ENCODE measurements at regions not wholly inside any gene's neighbourhood (a gene's known extent, or its start where the extent isn't known, plus 50 kb on each side); places are given as distances from the start of the nearest gene placed in this dataset.

DNA sequence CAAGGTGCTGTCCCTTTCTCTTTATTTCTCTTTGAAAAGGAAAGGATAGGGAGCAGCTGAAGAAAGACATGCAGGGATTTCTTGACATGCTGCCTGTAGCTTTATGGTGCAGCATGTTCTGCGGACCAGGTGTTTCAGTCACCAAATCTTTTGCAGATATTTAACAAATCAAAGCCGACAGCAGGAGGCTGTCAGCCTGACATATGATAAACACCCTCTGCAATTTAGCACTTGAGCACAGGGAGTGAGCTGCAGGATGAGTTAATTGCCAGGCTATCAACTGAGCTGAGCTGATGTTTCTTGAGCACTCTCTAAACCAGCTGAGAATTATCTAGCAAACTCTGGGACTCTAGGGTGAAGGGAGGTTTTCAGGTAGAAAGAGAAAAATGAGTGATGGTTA lies 212.8 kb upstream of the ATP10B start:
- no peak for TF ChIP-seq POLR2A (IDR thresholded peaks at IDR 0.05; ENCODE audit: low read length)
- no peak for TF ChIP-seq GATA1 (IDR thresholded peaks at IDR 0.05; ENCODE audit: low read depth, low read length)

Data from erythroblast (primary cell).